K562 (cell line): ENCODE measurements at regions not wholly inside any gene's neighbourhood (a gene's known extent, or its start where the extent isn't known, plus 50 kb on each side); places are given as distances from the start of the nearest gene placed in this dataset.
A peak's percentile ranks its signal among the peaks of the same experiment; 100 is the strongest.

Experiments
- ATAC-seq: fragments of 200-7000 bp; cut with Tn5 transposase; 3 replicates; pipeline ENCODE4 v1.9.1; 2020; ENCODE audit warnings: moderate library complexity
- BruUV-seq: library from RNA; stranded (reverse); fragments of 400-500 nt; replicated peaks from 2 replicates; lab custom pipeline; 2021; lab: Mats Ljungman, UMichigan
- CTCF ChIA-PET: fragments of 300-600 bp; formaldehyde crosslinking; extraction: SDS; loops from one replicate; lab custom pipeline; 2021; ENCODE audit warnings: low intra/inter-chr PET ratio; lab: Yijun Ruan, JAX
- POLR2A ChIA-PET: fragments of 300-600, 350-650 bp; sonication (Branson Sonifier 250); formaldehyde crosslinking; extraction: SDS; loops from one replicate; lab custom pipeline; 2021; ENCODE audit warnings: antibody characterized with exemption, inconsistent platforms; lab: Yijun Ruan, JAX
- DNase-seq, 4 experiments: peaks; one replicate each; pipeline versions ENCODE4 v3.0.0 to v3.0.0-alpha.2; 2011 to 2018; ENCODE audit warnings: low spot score in 3 of 4, mixed read lengths in 3 of 4; ENCODE audit errors: extremely low read depth in 1 of 4
- FAIRE-seq: peaks from 2 replicates; lab custom pipeline; 2011; peaks lifted over from hg19 to GRCh38; lab: Jason Lieb, UNC
- H2AFZ ChIP-seq: 2 replicates; pipeline ENCODE4 v1.6.0; 2011; ENCODE audit warnings: low read depth, low read length, control low read depth, inconsistent platforms
- H3K27ac ChIP-seq: fragments of 200-600 bp; 3 replicates; pipeline ENCODE4 v1.8.0; 2011; ENCODE audit warnings: low read depth, mild to moderate bottlenecking, control low read depth, inconsistent platforms, low read length, moderate library complexity, mixed read lengths; ENCODE audit errors: extremely low read depth
- H3K27me3 ChIP-seq, 2 experiments: fragments of 300-600 bp in 1 of 2; 2 replicates in 1 of 2; 3 replicates in 1 of 2; pipeline versions ENCODE4 v1.6.0 to v1.8.0; 2011; ENCODE audit warnings: inconsistent platforms in 2 of 2, low read length in 2 of 2, mild to moderate bottlenecking in 1 of 2, mixed read lengths in 1 of 2, moderate library complexity in 1 of 2; ENCODE audit not compliant: control insufficient read depth in 2 of 2, insufficient read depth in 2 of 2
- H3K36me3 ChIP-seq: fragments of 300-600 bp; 3 replicates; pipeline ENCODE4 v1.8.0; 2011; ENCODE audit warnings: mild to moderate bottlenecking, low read length, inconsistent platforms; ENCODE audit not compliant: control insufficient read depth, insufficient read depth
- H3K4me1 ChIP-seq, 2 experiments: fragments of 200-600 bp in 1 of 2; replicated peaks in 1 of 2; 2 replicates in 1 of 2; 3 replicates in 1 of 2; pipeline versions ENCODE4 v1.5.1 to v1.8.0; 2011; ENCODE audit warnings: inconsistent platforms in 2 of 2, low read length in 2 of 2, mild to moderate bottlenecking in 1 of 2, mixed read lengths in 1 of 2, moderate library complexity in 1 of 2; ENCODE audit not compliant: control insufficient read depth in 2 of 2, insufficient read depth in 2 of 2
- H3K4me2 ChIP-seq: 2 replicates; pipeline ENCODE4 v1.6.1; 2011; ENCODE audit warnings: low read length, control low read depth, inconsistent platforms, mixed read lengths; ENCODE audit not compliant: insufficient read depth
- H3K4me3 ChIP-seq: fragments of 200-600 bp; sonication (generic), shearing (Covaris generic); 2 replicates; pipeline ENCODE4 v1.5.1; 2016; ENCODE audit warnings: control low read depth, inconsistent platforms
- H3K79me2 ChIP-seq: fragments of 200-600 bp; 3 replicates; pipeline ENCODE4 v1.8.0; 2011; ENCODE audit warnings: low read length, inconsistent platforms; ENCODE audit not compliant: control insufficient read depth, insufficient read depth
- H3K9ac ChIP-seq, 2 experiments: 2 replicates each; pipeline versions ENCODE4 v1.6.0 to v1.6.1; 2011; ENCODE audit warnings: low read depth in 2 of 2, low read length in 2 of 2, control low read depth in 1 of 2, inconsistent platforms in 1 of 2, mild to moderate bottlenecking in 1 of 2, mixed read lengths in 1 of 2; ENCODE audit not compliant: insufficient read depth in 1 of 2
- H3K9me1 ChIP-seq: one replicate; pipeline ENCODE4 v1.6.0; 2011; ENCODE audit warnings: inconsistent platforms, mild to moderate bottlenecking, low read length, moderate library complexity; ENCODE audit not compliant: control insufficient read depth, insufficient read depth
- H3K9me3 ChIP-seq: replicated peaks from 2 replicates; pipeline ENCODE4 v1.5.1; 2011; ENCODE audit warnings: low read depth, low read length, inconsistent platforms; ENCODE audit not compliant: control insufficient read depth, insufficient read depth
- H4K20me1 ChIP-seq: replicated peaks from 2 replicates; pipeline ENCODE4 v1.6.1; 2011; ENCODE audit warnings: low read length, inconsistent platforms, mixed read lengths; ENCODE audit not compliant: control insufficient read depth, insufficient read depth
- ARID3B ChIP-seq: fragments of 250-450 bp; sonication (Bioruptor Pico); IDR thresholded peaks from 2 replicates; pipeline ENCODE4 v1.4.0; 2020; ENCODE audit warnings: borderline replicate concordance
- ATF2 ChIP-seq: sonication (generic); formaldehyde crosslinking; IDR thresholded peaks from 2 replicates; pipeline ENCODE4 v1.8.1; 2022; ENCODE audit warnings: missing genetic modification reagents
- CBFB ChIP-seq: sonication (generic); formaldehyde crosslinking; IDR thresholded peaks from 2 replicates; pipeline ENCODE4 v1.4.0; 2020; ENCODE audit warnings: mild to moderate bottlenecking, missing genetic modification reagents
- HDAC1 ChIP-seq, 2 experiments: fragments of 450-650 bp; IDR thresholded peaks; 2 replicates each; pipeline ENCODE4 v1.6.1; 2016 to 2017; ENCODE audit warnings: inconsistent platforms in 1 of 2, mild to moderate bottlenecking in 1 of 2, moderate library complexity in 1 of 2
- JUN ChIP-seq, 2 experiments: sonication (generic) in 1 of 2; formaldehyde crosslinking in 1 of 2; IDR thresholded peaks; 2 replicates each; pipeline versions ENCODE4 v1.6.1 to v1.8.0; 2012 to 2022; ENCODE audit warnings: borderline replicate concordance in 2 of 2, mild to moderate bottlenecking in 2 of 2, improper control_type of control experiment in 1 of 2, low read depth in 1 of 2, low read length in 1 of 2, missing genetic modification reagents in 1 of 2
- KDM4B ChIP-seq, 2 experiments: fragments of 450-650 bp in 1 of 2; sonication (generic) in 1 of 2; IDR thresholded peaks; 2 replicates each; pipeline ENCODE4 v1.6.1; 2016 to 2017; ENCODE audit warnings: borderline replicate concordance in 2 of 2, antibody characterized with exemption in 1 of 2, low read depth in 1 of 2, mild to moderate bottlenecking in 1 of 2
- SAFB2 ChIP-seq: fragments of 200-400 bp; formaldehyde crosslinking; IDR thresholded peaks from 2 replicates; pipeline ENCODE4 v1.6.1; 2018; ENCODE audit warnings: borderline replicate concordance, low read length, low read depth, moderate library complexity; ENCODE audit not compliant: severe bottlenecking
- SIRT6 ChIP-seq: IDR thresholded peaks from one replicate; pipeline ENCODE4 v1.6.1; 2012; ENCODE audit warnings: low read depth, mild to moderate bottlenecking, control low read depth, inconsistent platforms, low read length, moderate library complexity
- SNIP1 ChIP-seq: fragments of 450-650 bp; IDR thresholded peaks from 2 replicates; pipeline ENCODE4 v1.7.1; 2017; ENCODE audit warnings: low read depth, mild to moderate bottlenecking
- ZNF121 ChIP-seq: sonication (generic); formaldehyde crosslinking; conservative IDR thresholded peaks from 2 replicates; pipeline ENCODE4 v1.8.0; 2022; ENCODE audit warnings: missing genetic modification reagents
- ZNF224 ChIP-seq: sonication (generic); formaldehyde crosslinking; IDR thresholded peaks from 2 replicates; pipeline ENCODE4 v1.8.0; 2022; ENCODE audit warnings: mild to moderate bottlenecking, missing genetic modification reagents
- ZNF586 ChIP-seq: fragments of 450-650 bp; formaldehyde crosslinking; conservative IDR thresholded peaks from 2 replicates; pipeline ENCODE4 v1.4.0; 2020; ENCODE audit warnings: mild to moderate bottlenecking, moderate library complexity
- ZNF609 ChIP-seq: sonication (generic); formaldehyde crosslinking; IDR thresholded peaks from 2 replicates; pipeline ENCODE4 v1.8.1; 2023; ENCODE audit warnings: missing genetic modification reagents, mild to moderate bottlenecking, borderline replicate concordance
- ZSCAN32 ChIP-seq: fragments of 450-650 bp; formaldehyde crosslinking; IDR thresholded peaks from 2 replicates; pipeline ENCODE4 v1.4.0; 2020; ENCODE audit warnings: mild to moderate bottlenecking, moderate library complexity
- WGBS: fragments of 100-300 bp; shearing (Covaris generic); methylation state at CpG from one replicate; pipeline ENCODE4 v1.1.6; 2016; ENCODE audit warnings: low coverage, mixed read lengths; ENCODE audit not compliant: insufficient coverage; ENCODE audit errors: missing lambda C conversion rate; 5-methylcytosine and 5-hydroxymethylcytosine counted together
- in situ Hi-C: fragments of 300-500 bp; cut with MboI; formaldehyde crosslinking; loops from 4 replicates; pipeline ENCODE4 v1.15.0; 2018; ENCODE audit warnings: inconsistent platforms, mixed read lengths
- intact Hi-C: fragments of 100-400 bp; cut with micrococcal nuclease; formaldehyde crosslinking; loops from 2 replicates; pipeline ENCODE4 v1.14.2; 2022

- Histone ChIP-seq H3K36me3 (no peaks in the 10 kb centered on the region), H2AFZ (peak overlapping the region; percentile 60), H3K27me3 (no peaks in the 10 kb centered on the region), H3K4me2 (peak overlapping the region; percentile 10; the same call in 1 of the 2 replicates), H3K4me1 (peaks cover 0 to 22% of the 10 kb centered on the region in 2 experiments; a peak in 2 of 5 replicates), H3K9me1 (no peaks in the 10 kb centered on the region), H3K79me2 (no peaks in the 10 kb centered on the region), H3K9ac (peak overlapping the region in 1 of 2 experiments; percentile 62; a peak in 2 of 4 replicates), H3K27ac (peak overlapping the region; percentile 60), H3K4me3 (no peak overlapping the region), H3K9me3 (peaks cover 2% of the 10 kb centered on the region; the same call in 1 of the 2 replicates), H4K20me1 (no peaks in the 10 kb centered on the region)
- POLR2A ChIA-PET, result no interaction called here
- intact Hi-C loops, result no loop called here
- peak; percentile 86 for ATAC-seq
- DNase-seq, result peak; percentile 57 to 85 (median 68)
- 0% methylated on average over 3 of the region's 3 CpGs for WGBS
- no TSS peak for BruUV-seq
- in situ Hi-C loops, result no loop called here
- CTCF ChIA-PET, result no interaction called here
- FAIRE-seq, result peak; percentile 6
- TF ChIP-seq SIRT6, result no peak
- no peak for TF ChIP-seq ZNF224 (CRISPR knock-in tag)
- no peak for TF ChIP-seq ZNF121 (CRISPR knock-in tag)
- no peak for TF ChIP-seq ZNF586 (CRISPR knock-in tag)
- no peak for TF ChIP-seq KDM4B (IDR thresholded peaks at IDR 0.05; ENCODE audit: borderline replicate concordance in 2 of 2, low read depth in 1 of 2)
- TF ChIP-seq ARID3B, result no peak
- TF ChIP-seq SAFB2, result no peak
- 0 out of 2 replicates have a peak, but pooled peaks have one; percentile 27 for TF ChIP-seq JUN (IDR thresholded peaks at IDR 0.05; ENCODE audit: borderline replicate concordance, low read depth, low read length)
- no peak for TF ChIP-seq JUN (CRISPR knock-in tag; IDR thresholded peaks at IDR 0.05; ENCODE audit: borderline replicate concordance)
- no peak for TF ChIP-seq ZSCAN32 (CRISPR knock-in tag)
- TF ChIP-seq CBFB (CRISPR knock-in tag), result no peak
- TF ChIP-seq HDAC1 (IDR thresholded peaks at IDR 0.05), result peak in 1 of 2 experiments; percentile 76; a peak in 2 of 4 replicates
- TF ChIP-seq ZNF609 (CRISPR knock-in tag), result no peak
- no peak for TF ChIP-seq ATF2 (CRISPR knock-in tag)
- TF ChIP-seq SNIP1, result no peak
Observed at GRCh38 chr12:27852742-27853141, 72.7 kb upstream of the MANSC4 start.
